ENCODE measurements at regions not wholly inside any gene's neighbourhood (a gene's known extent, or its start where the extent isn't known, plus 50 kb on each side); places are given as distances from the start of the nearest gene placed in this dataset.
"Not testable (repeated sequence)": the region's sequence is repeated elsewhere in the genome, so short reads cannot be mapped to it uniquely, and the experiment has no call there.

DNA sequence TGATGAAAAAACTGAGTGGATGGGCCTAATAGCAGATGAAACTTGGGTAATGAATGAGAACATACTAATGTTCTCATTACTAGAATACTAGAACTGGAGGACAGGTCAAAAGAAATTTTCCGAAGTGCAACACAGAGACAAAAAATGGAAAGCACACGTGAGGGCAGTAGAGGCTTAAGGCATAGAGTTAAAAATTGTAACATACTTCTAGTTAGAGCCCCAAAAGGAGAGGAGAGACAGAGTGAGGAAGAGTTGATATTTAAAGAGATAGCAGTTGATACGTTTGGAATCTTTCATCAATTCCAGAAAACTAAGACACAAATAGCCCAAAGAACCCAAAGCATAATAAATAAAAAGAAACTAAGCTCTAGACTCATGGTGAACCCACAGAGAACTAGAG lies 327.9 kb downstream of the SQOR start:
- no peak for DNase-seq

DNA sequence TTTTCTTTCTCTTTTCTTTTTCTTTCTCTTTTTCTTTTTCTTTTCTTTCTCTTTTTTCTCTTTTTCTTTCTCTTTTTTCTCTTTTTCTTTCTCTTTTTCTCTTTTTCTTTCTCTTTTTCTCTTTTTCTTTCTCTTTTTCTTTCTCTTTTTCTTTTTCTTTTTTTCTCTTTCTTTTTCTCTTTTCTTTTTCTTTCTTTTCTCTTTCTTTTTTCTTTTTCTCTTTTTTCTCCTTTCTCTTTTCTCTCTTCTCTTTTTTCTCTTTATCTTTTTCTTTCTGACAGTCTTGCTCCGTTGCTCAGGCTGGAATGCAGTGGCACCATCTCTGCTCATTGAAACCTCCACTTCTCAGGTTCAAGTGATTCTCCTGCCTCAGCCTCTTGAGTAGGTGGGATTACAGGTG lies 335.7 kb downstream of the SQOR start:
- no peak for DNase-seq

DNA sequence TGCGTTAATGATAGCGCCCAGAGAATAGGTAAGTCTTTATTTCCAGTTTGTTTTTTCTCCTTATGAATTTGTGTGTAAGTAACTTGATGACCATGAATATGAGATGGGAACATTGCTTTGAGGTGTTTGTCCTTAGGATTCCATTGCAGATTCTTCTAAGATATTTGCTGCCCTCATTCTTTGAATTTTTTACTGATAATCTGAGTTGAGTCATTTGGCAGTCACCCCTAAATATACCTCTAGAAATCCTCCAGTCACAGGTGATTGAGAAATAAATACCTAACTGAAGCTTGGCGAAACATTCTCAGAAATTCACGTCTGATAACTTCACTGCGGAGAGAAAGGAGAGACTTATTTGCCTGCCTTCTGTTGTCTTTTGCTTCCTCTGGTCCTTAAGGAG lies 345.5 kb downstream of the SQOR start:
- no peak for DNase-seq

DNA sequence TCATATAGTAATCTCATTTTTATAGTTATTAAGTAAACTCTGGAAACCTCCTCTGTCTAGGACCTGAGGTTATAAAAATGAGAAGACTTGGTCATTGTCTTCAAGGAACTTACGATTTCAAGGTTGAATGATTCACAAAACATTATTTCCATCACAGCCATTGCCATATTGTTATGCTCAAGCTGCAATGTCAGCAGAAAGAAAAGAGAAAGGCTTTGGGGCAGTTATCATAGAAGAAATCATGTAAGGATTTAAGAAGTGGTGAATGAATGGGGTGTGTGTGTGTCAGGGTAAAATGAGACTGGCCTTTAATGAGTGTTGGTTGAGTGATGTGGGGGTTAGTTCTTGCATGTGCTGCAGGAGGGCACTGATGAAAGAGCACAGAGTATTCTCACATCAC lies 346.8 kb downstream of the SQOR start:
- no peak for DNase-seq

DNA sequence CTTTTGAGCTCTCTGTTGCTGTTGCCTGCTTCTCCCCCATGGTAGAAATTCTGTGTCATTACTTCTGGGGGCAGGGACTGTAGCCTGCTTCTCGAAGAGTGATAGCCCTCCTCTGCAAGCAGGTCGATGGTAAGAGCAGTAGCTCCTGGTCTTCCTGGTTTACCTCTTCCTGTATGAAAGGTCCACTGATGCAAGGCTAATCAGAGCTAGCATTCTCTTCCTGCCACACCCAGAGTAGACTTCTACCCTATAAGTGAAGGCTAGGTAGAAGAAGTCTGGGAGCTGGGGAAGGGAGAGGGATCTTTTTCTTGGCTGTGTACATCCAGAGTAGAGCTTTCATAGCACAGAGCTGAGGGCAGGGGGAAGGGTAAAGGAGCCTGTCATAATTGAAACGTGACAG lies 357.0 kb downstream of the SQOR start:
- DNase-seq, result no peak

DNA sequence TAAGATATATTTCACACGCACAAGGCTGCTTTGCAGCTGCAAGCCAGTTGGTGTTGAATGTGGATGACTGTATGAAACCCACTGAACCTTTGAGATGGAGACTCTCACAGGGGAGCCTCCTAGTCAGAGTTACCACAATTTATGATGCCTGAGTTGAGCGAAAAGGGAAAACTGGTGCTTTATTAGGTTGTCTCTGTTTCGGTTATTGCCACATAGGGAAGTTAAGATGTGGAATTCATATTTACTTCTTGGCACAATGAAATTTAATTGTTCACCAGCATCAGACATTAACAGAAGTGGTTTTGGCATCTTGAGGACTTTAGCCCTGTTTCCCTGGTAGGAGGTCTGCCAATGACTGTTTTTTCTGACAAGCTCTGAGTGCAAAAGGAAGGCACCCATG lies 358.2 kb downstream of the SQOR start:
- no peak for DNase-seq

DNA sequence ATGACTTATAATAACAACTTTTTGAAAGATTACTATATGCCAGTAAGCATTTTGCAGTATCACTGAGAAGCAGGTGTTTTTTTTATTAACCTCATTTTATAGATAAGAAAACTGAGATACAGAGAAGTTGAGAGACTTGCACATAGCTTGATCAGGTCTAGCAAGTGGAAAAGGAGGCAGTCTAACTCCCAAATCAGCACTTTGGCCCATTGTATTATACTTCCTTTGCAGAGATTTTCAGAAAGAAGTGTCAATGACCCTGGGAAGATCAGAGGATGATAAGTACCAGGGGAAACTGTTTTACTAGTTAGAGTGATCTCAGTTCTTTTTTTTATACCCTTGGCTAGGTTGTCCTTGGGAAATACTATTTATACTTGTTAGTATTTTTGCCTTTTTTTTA lies 358.7 kb downstream of the SQOR start:
- no peak for DNase-seq

DNA sequence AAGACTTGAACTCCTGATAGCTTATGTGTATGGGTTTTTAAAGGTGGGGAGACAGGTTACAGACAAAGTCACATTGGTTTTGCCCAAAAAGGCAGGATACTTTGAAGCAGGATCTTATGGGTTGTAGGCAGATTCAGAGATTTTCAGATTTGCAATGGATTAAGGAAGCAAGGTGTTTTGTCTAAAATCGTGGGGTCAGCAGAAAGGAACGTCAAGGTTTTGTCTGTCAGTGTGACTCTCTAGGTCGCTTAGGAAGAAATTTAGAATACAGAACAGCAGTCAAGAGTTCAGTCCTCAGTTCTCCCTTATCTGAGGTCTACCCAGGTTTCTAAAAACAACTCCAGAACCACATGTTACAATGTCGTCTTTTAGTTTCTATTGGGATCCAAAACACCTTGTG lies 361.0 kb downstream of the SQOR start:
- no peak for DNase-seq

DNA sequence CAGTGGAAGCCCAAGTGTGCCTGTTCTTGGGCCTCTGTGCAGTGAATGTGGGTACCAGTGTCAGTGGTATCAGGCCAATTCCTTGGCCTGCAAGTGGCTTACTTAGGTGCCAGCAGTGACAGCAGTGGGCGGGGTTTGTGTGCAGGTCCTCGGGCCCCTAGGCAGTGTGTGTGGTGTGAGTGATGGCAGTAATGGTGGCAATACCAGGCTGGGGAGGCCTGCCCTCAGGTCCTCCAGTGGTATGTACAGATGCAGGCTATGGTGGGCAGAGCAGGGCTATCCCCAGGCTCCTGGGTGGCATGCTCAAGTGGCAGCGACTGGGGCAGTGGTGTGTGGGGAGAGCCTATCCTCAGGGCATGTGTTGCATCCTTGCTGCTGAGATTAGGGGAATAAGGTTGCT lies 379.7 kb downstream of the SQOR start:
- no peak for DNase-seq

DNA sequence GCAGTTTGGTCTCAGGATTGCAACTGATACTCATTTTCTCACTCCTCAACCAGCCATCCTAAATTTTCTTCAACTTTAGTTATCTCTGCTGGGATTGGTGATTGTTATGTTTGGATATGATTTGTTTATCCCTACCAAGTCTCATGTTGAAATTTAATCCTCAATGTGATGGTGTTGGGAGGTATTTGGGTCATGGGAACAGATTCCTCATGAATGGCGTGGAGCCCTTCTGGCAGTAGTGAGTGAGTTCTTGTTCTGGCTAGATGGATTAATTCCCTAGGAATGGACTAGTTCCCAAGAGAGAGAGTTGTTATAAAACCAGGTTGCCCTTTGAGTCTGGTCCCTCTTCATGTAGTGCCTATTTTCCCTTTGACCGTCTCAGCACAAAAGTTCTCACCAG lies 399.9 kb downstream of the SQOR start:
- no peak for DNase-seq

DNA sequence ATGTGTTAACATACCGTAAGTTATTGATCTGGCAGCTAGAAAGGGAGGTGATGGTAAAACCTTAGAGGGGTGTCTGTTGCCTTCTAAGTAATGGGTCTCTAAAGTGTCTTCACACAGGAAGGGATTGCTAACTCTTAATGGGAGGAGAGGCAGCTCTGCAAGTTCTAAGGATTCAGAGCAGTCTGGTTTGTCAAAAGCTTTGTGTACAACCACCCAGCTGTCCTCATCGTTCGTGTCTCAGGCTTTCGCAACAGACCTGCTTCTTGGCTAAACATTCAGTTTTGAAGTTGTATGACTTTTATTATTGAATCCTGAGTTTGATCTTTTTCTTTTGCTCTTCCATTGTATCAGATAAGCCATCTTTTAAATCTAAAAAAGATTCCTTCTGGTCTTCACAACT lies 404.9 kb downstream of the SQOR start:
- DNase-seq, result no peak

DNA sequence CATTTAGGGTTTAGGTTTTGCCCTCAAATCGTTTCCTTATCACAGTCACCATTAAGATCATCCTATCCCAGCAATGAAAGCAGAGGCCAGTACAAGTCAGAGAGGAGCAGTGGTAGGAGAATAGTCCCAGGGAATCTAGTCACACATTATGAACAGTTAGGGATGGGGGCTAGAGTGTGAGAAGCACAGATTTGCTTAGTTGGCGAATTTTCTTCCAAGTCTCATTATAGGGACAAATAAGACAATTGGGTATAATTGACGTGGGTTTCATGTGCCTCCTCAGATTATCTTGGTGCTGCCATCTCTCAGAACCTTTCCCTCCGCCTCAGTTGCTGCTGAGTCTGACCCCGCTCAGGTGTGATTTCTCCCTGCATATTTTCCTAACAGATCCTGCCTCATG lies 407.1 kb downstream of the SQOR start:
- no peak for DNase-seq

DNA sequence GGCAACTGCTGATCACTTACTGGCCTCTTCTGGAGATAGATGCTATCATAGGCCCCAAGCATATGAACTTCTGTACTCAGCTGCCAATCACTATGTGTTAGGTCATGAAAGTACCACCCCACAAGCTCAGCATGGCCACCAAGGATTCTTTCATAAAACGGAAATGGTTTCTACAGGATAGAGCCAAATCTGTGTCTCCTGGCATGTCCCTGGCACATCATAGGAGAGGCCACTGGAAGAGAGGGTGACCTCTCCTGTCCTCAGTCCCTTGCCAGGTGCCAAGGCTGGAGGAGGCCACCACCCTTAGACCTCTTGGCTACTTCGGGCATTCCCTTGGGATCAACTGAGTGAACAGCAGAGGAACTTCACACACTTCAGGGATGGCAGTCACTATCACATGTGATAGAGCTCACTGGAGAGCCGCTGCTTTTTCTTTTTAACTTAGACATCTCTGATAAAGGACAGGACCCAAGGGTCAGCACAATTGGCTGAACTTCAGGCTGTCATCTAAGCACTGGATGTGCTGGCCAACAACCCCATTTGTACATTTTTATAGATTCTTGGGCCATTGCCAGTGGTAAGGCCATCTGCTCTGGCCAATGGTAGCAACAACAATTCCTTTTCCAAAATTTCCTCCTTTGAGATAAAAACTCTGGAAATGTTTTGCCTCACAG lies 425.2 kb downstream of the SQOR start:
- DNase-seq, result no peak

DNA sequence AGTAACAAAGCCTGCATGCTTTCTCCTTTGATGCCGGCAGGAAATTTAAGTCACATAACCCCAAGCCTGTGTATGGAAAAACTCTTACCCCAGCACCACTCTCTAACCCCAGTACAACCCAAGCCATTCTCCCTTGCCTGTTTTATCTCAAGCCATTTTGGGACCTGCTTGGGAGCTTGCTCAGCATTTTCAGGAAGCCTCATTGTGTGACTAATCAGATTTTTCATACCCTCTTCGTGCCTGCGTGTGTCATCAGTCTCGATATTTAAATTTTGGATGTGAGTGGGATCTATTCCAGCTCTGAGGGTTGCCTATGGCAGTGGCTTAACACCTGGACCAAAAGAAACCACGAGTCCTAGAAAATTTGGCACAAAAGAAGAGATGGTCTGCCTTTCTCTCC lies 426.2 kb downstream of the SQOR start:
- no peak for DNase-seq

DNA sequence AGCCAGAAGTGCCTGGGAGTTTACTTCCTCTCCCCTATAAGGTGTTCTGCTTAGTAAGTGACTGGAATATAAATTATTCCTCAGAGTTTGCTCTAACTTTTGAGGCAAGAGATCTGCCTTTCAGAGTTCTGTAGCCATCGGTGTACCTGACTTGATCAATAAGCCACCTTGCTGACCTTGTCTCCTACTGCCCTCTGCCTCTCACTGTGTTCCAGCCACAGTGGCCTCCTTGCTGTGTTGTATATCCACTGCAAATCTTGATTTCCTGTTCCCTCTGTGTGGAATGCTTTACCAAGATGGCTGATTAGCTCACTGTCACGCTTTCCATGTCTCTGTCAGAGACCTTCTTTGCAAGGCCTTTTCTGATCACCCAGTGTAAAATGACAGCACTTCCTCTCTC lies 442.4 kb downstream of the SQOR start:
- no peak for DNase-seq

DNA sequence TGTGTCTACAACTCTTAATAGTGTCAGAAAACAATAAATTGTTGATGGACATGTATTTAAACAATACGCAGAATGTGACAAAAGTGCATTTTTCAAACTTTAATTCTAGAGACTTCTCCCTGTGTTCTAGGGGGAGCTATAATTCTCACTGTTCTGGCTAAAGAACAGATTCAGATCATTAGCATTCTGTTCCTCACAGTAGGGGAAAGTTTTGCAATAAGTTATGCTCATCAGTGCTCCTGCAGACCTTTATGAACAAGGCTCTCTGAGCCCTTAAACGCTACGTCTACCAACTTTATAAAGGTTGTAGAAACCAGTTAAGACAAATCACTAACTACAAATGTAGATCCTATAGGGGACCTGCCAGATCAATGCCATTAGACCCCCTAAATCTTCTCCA lies 444.2 kb downstream of the SQOR start:
- no peak for DNase-seq

DNA sequence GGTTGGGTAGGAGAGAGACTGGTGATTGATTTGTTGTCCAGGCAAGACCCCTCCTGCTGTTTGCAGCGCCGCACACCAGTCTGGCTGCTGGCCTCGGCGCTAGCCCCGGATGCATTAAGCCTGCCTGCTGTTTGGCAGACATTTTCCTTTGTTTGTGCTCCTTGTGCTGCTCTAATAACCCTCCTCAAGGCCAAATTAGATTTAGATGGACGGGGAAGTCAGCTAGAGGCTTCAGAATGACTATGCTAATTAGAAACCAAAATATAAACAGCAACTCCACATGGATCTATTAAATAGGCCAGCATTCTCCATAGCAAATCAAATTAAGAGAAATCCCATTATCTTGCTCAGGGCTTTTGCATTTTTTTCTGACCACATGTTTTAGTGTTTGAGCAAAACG lies 445.2 kb downstream of the SQOR start:
- DNase-seq, result no peak

DNA sequence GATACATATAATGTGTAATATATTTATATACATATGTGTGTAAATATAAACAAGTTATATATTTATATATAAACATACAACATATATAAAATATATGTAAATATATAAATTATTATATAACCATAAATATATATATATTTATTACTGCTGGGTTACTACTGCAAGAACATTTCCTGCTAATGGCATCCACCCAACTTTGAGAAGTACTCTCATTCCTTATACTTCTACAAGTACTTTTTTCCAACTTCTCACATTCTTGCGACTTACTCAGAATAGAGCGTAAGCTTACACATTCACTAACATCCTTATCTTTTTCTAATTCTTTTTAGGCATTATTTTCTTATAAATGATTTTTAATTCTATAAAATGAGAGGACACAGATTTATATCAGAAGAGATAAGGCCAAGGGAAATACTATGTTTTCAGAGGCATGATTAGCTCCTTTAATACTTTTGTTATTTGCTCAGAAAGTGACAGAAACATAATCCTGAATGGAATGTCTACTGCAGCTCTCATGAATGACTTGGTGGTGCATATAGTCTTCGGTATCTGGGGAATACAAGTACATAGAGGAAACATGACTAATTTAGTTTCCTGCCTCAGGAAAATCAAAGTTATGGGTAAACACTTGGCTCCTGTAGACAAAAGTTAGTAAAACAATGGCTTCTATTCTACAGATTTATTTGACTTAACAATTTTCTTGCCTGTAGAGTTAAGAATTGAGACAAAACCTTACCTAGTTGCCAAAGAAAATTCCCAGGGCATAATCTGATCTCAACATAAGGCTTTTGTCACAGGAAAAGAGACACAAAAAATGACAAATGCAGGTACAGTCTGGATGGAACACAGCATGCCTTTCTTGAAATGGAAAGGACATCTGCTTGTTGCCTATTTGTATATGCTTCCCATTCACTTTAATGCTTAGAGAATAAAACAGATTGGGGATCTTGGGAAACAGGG lies 453.9 kb downstream of the SQOR start:
- no peak for DNase-seq

DNA sequence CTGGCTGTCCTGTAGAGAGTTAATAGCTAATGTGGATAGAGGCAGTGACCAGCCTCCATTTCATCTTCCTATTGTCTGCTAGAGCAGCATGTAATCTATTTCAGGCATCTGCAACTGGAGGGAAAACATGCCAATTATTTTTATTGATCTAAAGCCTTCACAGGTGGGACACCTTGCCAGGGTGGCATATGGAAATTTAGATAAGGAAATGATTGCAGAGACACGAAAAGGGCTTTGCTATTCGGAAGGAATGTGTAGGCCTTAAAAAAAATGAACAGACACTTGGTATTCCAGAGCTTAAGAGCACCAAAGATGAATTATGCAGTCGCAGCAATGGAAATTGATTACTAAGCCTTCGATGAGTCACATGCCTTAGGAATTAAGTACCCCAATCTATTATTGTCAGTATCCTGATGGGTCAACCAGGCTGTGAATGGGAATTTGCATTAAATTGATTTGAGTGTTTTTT lies 454.7 kb downstream of the SQOR start:
- no peak for DNase-seq

DNA sequence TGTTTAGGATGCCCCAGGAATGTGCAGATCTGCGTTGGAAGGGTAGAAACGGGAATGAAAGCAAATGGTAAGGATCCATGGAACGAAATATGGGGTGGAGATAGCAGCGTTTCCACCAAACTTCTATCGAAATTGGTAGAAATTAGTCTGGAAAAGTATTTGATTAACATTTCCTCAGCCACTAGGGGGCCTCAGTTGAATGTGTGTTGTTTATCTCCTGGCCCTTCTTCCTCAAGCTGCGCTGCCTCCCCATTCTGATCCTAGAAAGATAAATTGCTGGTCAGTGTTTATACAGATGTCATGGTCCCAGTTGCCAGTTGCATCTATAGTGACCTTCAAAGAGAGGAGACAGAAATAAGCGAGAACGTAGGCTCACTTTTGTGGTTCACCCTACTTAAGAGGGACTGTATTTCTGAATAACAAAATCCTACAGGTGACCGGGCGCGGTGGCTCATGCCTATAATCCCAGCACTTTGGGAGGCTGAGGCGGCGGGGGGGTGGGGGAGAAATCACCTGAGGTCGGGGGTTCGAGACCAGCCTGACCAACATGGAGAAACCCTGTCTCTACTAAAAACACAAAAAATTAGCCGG lies 457.1 kb downstream of the SQOR start:
- no peak for DNase-seq

DNA sequence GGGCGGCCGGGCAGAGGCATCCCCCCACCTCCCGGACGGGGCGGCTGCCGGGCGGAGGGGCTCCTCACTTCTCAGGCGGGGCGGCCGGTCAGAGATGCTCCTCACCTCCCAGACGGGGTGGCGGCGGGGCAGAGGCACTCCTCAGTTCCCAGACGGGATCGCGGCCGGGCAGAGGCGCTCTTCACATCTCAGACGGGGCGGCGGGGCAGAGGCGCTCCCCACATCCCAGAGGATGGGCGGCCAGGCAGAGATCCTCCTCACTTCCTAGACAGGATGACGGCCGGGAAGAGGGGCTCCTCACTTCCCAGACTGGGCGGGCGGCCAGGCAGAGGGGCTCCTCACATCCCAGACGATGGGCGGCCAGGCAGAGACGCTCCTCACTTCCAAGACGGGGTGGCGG lies 463.2 kb downstream of the SQOR start:
- not testable (repeated sequence) for DNase-seq

DNA sequence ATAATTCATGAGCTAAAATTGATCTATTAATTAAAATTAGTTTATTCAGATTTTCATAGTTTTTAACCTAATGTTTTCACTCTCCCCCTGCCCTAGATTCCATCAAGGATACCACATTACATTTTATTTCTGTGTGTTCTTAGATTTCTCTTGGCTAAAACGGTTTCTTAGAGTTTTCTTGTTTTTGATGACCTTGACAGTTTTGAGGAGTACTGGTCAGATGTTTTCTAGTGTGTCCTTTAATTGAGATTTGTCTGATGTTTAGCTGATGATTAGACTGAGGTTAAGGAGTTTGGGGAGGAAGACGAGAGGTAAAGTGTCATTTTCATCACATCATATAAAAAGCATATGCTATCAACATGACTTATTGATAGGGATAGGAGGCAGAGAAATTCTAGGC lies 475.9 kb downstream of the SQOR start:
- no peak for DNase-seq

DNA sequence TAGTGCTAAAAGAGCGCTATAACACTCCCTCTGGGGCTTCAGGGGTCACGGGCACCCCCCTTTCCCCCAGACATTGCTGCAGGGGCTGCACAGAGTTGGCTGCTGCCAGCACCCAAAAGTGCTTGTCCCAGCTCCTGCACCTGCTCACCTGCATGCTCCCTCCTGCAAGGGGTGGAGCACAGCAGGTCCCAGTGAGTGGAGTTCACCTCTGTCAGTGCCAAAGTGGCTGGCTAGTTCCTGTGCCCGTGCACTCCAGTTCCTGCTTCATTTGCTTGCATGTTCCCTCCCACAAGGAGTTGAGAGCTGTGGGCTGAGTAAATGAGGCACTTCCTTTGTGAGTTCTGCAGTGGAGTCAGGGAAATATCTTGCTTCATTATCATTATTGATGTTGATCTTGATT lies 476.9 kb downstream of the SQOR start:
- DNase-seq, result no peak

DNA sequence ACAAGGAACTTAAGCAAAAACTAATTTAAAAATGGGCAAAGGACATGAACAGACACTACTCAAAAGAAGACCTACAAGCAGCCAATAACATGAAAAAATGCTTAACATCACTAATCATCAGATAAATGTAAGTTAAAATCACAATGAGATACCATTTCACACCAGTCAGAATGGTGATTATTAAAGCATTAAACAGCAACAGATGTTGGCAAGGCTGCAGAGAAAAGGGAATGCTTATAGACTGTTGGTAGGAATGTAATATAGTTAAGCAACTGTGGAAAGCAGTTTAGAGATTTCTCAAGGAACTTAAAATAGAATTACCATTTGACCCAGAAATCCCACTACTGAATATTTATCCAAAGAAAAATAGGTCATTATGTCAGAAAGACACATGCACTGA lies 482.2 kb downstream of the SQOR start:
- no peak for DNase-seq

All from NCI-H226 (cell line).